GM23248 (cell line): ENCODE measurements at regions not wholly inside any gene's neighbourhood (a gene's known extent, or its start where the extent isn't known, plus 50 kb on each side); places are given as distances from the start of the nearest gene placed in this dataset.

Experiments used
- DNase-seq: peaks from one replicate; pipeline ENCODE4 v3.0.0-alpha.2; 2015
- H2AFZ ChIP-seq: fragments of 200-600 bp; sonication (generic); 2 replicates; pipeline ENCODE4 v1.6.1; 2016; ENCODE audit warnings: antibody characterized with exemption
- H3F3A ChIP-seq: fragments of 200-600 bp; sonication (generic); 2 replicates; pipeline ENCODE4 v1.6.1; 2016; ENCODE audit warnings: mild to moderate bottlenecking, antibody characterized with exemption, mixed run types; ENCODE audit not compliant: insufficient read depth
- H3K27ac ChIP-seq: fragments of 200-600 bp; sonication (generic); 2 replicates; pipeline ENCODE4 v1.5.1; 2016; ENCODE audit warnings: mild to moderate bottlenecking
- H3K27me3 ChIP-seq: fragments of 200-600 bp; sonication (generic); replicated peaks from 2 replicates; pipeline ENCODE4 v1.6.1; 2016; ENCODE audit warnings: mild to moderate bottlenecking; ENCODE audit not compliant: insufficient read depth
- H3K36me3 ChIP-seq: fragments of 200-600 bp; sonication (generic); 2 replicates; pipeline ENCODE4 v1.6.1; 2016; ENCODE audit warnings: low read depth, mild to moderate bottlenecking
- H3K4me1 ChIP-seq: fragments of 200-600 bp; sonication (generic); 2 replicates; pipeline ENCODE4 v1.6.1; 2016; ENCODE audit warnings: mild to moderate bottlenecking; ENCODE audit not compliant: insufficient read depth
- H3K4me2 ChIP-seq: fragments of 200-600 bp; sonication (generic); one replicate; pipeline ENCODE4 v1.6.1; 2016; ENCODE audit warnings: mild to moderate bottlenecking; ENCODE audit not compliant: unreplicated experiment
- H3K4me3 ChIP-seq: fragments of 200-600 bp; sonication (generic); 2 replicates; pipeline ENCODE4 v1.5.1; 2016; ENCODE audit warnings: mild to moderate bottlenecking
- H3K79me2 ChIP-seq: fragments of 200-600 bp; sonication (generic); 2 replicates; pipeline ENCODE4 v1.6.1; 2016; ENCODE audit warnings: mild to moderate bottlenecking; ENCODE audit not compliant: insufficient read depth
- H3K9ac ChIP-seq: fragments of 200-600 bp; sonication (generic); 2 replicates; pipeline ENCODE4 v1.6.1; 2016; ENCODE audit warnings: mild to moderate bottlenecking
- H3K9me2 ChIP-seq: fragments of 200-600 bp; sonication (generic); 2 replicates; pipeline ENCODE4 v1.6.1; 2016; ENCODE audit warnings: mixed run types, mild to moderate bottlenecking, moderate library complexity; ENCODE audit not compliant: insufficient read depth
- H3K9me3 ChIP-seq: fragments of 200-600 bp; sonication (generic); one replicate; pipeline ENCODE4 v1.6.1; 2017; ENCODE audit warnings: low read depth
- H4K20me1 ChIP-seq: fragments of 200-600 bp; sonication (generic); 2 replicates; pipeline ENCODE4 v1.6.0; 2016; ENCODE audit not compliant: insufficient read depth
- EZH2 ChIP-seq: fragments of 200-600 bp; sonication (generic); IDR thresholded peaks from 2 replicates; pipeline ENCODE4 v1.6.1; 2018; ENCODE audit warnings: antibody characterized with exemption, mild to moderate bottlenecking; ENCODE audit not compliant: insufficient read depth, poor library complexity, severe bottlenecking
- EZH2phosphoT487 ChIP-seq: fragments of 200-600 bp; sonication (generic); IDR thresholded peaks from 2 replicates; pipeline ENCODE4 v1.6.1; 2018; ENCODE audit warnings: antibody characterized with exemption, moderate library complexity, mild to moderate bottlenecking, low read depth; ENCODE audit not compliant: insufficient read depth
- WGBS, 2 experiments: methylation state at CpG; one replicate each; pipeline ENCODE4 v1.1.6; 2015 to 2017; ENCODE audit warnings: low lambda C conversion rate in 2 of 2, low coverage in 1 of 2; ENCODE audit errors: missing lambda C conversion rate in 2 of 2; 5-methylcytosine and 5-hydroxymethylcytosine counted together
- in situ Hi-C: fragments of 300-500 bp; cut with MboI; formaldehyde crosslinking; loops from 2 replicates; pipeline ENCODE4 v1.15.0; 2020

GRCh38 chr17:5701381-5701780, 117.1 kb upstream of the NLRP1 start:
- no peak overlapping the region for H3K9ac ChIP-seq
- in situ Hi-C loops, result loop anchor here (25.0 kb wide), 1 partner anchor 711 kb away; no protein-coding TSS in a partner anchor
- H3F3A ChIP-seq, result no peaks in the 10 kb centered on the region
- no peak overlapping the region for H3K27ac ChIP-seq
- DNase-seq, result no peak
- no peaks in the 10 kb centered on the region for H3K79me2 ChIP-seq
- no peak overlapping the region for H2AFZ ChIP-seq
- no peak overlapping the region for H3K4me3 ChIP-seq
- no peaks in the 10 kb centered on the region for H3K9me2 ChIP-seq
- no peaks in the 10 kb centered on the region for H4K20me1 ChIP-seq
- 23 to 29% methylated on average over 3 of the region's 3 CpGs for WGBS, 2 experiments
- H3K4me1 ChIP-seq, result no peaks in the 10 kb centered on the region
- TF ChIP-seq EZH2 (no peak), EZH2phosphoT487 (no peak)
- H3K4me2 ChIP-seq, result no peak overlapping the region
- H3K9me3 ChIP-seq, result no peaks in the 10 kb centered on the region
- H3K27me3 ChIP-seq, result peaks cover 22% of the 10 kb centered on the region
- H3K36me3 ChIP-seq, result no peaks in the 10 kb centered on the region

DNA sequence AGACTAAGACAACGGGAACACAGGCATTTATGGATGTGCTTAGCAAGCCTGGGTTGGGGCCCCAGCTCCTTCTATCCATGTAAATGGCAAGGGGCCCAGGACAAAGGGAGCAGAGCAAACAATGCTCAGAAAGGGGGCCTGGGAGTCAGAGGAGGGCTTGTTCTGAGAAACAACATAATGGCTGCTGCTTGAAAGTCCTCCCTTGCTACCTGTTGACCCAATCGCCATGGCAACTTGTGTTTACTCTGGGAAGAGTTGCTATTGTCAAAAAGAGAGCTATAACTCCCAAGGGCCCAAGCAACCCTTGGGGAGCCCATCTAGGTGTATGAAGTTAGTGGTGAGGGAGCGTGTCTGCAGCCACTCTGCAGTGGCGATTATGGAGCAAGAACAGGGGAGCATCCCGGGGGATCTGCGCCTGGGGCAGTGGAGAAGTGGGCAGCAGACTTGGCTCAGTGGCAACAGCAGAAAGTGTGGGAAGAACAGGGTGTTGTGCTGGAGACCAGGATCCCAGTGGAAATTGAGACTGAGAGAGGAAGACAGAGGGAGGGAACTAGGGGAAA, 118.7 kb upstream of the NLRP1 start:
- TF ChIP-seq EZH2phosphoT487, result no peak
- TF ChIP-seq EZH2, result no peak
- no peak overlapping the region for H3K4me3 ChIP-seq
- in situ Hi-C loops, result loop anchor here (25.0 kb wide), 1 partner anchor 709 kb away; no protein-coding TSS in a partner anchor
- no peak for DNase-seq
- H3K27me3 ChIP-seq, result peaks cover 11% of the 10 kb centered on the region; the same call in 1 of the 2 replicates
- H3K9me2 ChIP-seq, result no peaks in the 10 kb centered on the region
- no peaks in the 10 kb centered on the region for H4K20me1 ChIP-seq
- H3K36me3 ChIP-seq, result no peaks in the 10 kb centered on the region
- 26 to 38% methylated on average over 6 of the region's 6 CpGs for WGBS, 2 experiments
- H3K4me2 ChIP-seq, result no peak overlapping the region
- no peaks in the 10 kb centered on the region for H3K4me1 ChIP-seq
- H3K9me3 ChIP-seq, result no peaks in the 10 kb centered on the region
- no peak overlapping the region for H3K27ac ChIP-seq
- H3K9ac ChIP-seq, result no peak overlapping the region
- H3F3A ChIP-seq, result no peaks in the 10 kb centered on the region
- no peak overlapping the region for H2AFZ ChIP-seq
- H3K79me2 ChIP-seq, result no peaks in the 10 kb centered on the region

DNA sequence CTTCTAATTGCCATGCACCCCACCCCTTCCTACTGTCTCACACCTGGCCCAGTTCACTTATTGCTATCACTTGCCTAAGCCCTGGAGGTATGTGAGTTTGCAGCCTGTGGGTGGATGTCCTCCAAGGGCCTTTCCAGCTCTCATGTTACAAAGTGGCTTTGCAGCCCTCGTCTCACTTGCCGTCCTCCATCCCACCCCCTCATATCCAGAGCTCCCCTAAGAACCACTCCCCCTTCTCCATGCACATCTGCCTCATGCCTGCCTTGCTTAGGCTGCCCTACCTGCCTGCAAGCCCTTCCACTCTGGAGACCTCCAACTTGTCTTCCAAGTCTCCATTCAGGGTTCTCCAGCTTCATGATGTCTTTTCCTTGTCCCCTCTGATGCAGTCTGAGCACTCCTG, 119.4 kb upstream of the NLRP1 start:
- H3K27ac ChIP-seq, result no peak overlapping the region
- no peak for TF ChIP-seq EZH2
- no peak for TF ChIP-seq EZH2phosphoT487
- no peak overlapping the region for H3K4me2 ChIP-seq
- no peak overlapping the region for H3K4me3 ChIP-seq
- 0% methylated on average over 2 of the region's 2 CpGs for WGBS, 2 experiments
- no peaks in the 10 kb centered on the region for H3K9me2 ChIP-seq
- no peak overlapping the region for H3K9ac ChIP-seq
- no peaks in the 10 kb centered on the region for H3K4me1 ChIP-seq
- no peaks in the 10 kb centered on the region for H3K9me3 ChIP-seq
- in situ Hi-C loops, result loop anchor here (25.0 kb wide), 1 partner anchor 709 kb away; no protein-coding TSS in a partner anchor
- H3K36me3 ChIP-seq, result no peaks in the 10 kb centered on the region
- no peak overlapping the region for H2AFZ ChIP-seq
- no peaks in the 10 kb centered on the region for H4K20me1 ChIP-seq
- DNase-seq, result no peak
- H3F3A ChIP-seq, result no peaks in the 10 kb centered on the region
- no peaks in the 10 kb centered on the region for H3K79me2 ChIP-seq
- H3K27me3 ChIP-seq, result peaks cover 5% of the 10 kb centered on the region; the same call in 1 of the 2 replicates

GRCh38 chr17:5705081-5705875, 121.0 kb upstream of the NLRP1 start:
- H3F3A ChIP-seq, result no peaks in the 10 kb centered on the region
- H3K27ac ChIP-seq, result no peak overlapping the region
- no peaks in the 10 kb centered on the region for H4K20me1 ChIP-seq
- no peak overlapping the region for H3K4me2 ChIP-seq
- no peaks in the 10 kb centered on the region for H3K36me3 ChIP-seq
- peaks cover 5% of the 10 kb centered on the region; the same call in 1 of the 2 replicates for H3K27me3 ChIP-seq
- no peaks in the 10 kb centered on the region for H3K4me1 ChIP-seq
- H3K9me2 ChIP-seq, result no peaks in the 10 kb centered on the region
- H3K9ac ChIP-seq, result no peak overlapping the region
- H3K9me3 ChIP-seq, result no peaks in the 10 kb centered on the region
- no peak overlapping the region for H3K4me3 ChIP-seq
- no peak for TF ChIP-seq EZH2phosphoT487
- TF ChIP-seq EZH2, result no peak
- peak; percentile 19 for DNase-seq
- in situ Hi-C loops, result loop anchor here (25.0 kb wide), 1 partner anchor 707 kb away; no protein-coding TSS in a partner anchor
- H2AFZ ChIP-seq, result no peak overlapping the region
- 15 to 16% methylated on average over 12 of the region's 12 CpGs for WGBS, 2 experiments
- H3K79me2 ChIP-seq, result no peaks in the 10 kb centered on the region
